ENCODE measurements at regions not wholly inside any gene's neighbourhood (a gene's known extent, or its start where the extent isn't known, plus 50 kb on each side); places are given as distances from the start of the nearest gene placed in this dataset.

GRCh38 chr5:114883675-114884074 is 286.0 kb downstream of the TRIM36 start:
- TF ChIP-seq, protein P1, sequence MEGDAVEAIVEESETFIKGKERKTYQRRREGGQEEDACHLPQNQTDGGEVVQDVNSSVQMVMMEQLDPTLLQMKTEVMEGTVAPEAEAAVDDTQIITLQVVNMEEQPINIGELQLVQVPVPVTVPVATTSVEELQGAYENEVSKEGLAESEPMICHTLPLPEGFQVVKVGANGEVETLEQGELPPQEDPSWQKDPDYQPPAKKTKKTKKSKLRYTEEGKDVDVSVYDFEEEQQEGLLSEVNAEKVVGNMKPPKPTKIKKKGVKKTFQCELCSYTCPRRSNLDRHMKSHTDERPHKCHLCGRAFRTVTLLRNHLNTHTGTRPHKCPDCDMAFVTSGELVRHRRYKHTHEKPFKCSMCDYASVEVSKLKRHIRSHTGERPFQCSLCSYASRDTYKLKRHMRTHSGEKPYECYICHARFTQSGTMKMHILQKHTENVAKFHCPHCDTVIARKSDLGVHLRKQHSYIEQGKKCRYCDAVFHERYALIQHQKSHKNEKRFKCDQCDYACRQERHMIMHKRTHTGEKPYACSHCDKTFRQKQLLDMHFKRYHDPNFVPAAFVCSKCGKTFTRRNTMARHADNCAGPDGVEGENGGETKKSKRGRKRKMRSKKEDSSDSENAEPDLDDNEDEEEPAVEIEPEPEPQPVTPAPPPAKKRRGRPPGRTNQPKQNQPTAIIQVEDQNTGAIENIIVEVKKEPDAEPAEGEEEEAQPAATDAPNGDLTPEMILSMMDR (IDR thresholded peaks at IDR 0.05 in 8 of 11, conservative IDR thresholded peaks at IDR 0.05 in 3 of 11): no peak
- no peak for TF ChIP-seq POLR2AphosphoS5 (IDR thresholded peaks at IDR 0.05)
